GM23338 (cell line): ENCODE measurements at regions not wholly inside any gene's neighbourhood (a gene's known extent, or its start where the extent isn't known, plus 50 kb on each side); places are given as distances from the start of the nearest gene placed in this dataset.

ENCODE experiments used
- CREB1 ChIP-seq: fragments of 250-450 bp; sonication (Bioruptor Pico); IDR thresholded peaks from 2 replicates; pipeline ENCODE4 v1.5.0; 2020; ENCODE audit warnings: low read depth, mild to moderate bottlenecking, moderate library complexity
- CTCF ChIP-seq, 2 experiments: fragments of 200-600 bp in 1 of 2; sonication (generic) in 1 of 2; conservative IDR thresholded peaks; 2 replicates each; pipeline versions ENCODE4 v1.5.1 to v1.6.1; 2016 to 2017; ENCODE audit warnings: antibody characterized with exemption in 2 of 2, low read depth in 2 of 2, mild to moderate bottlenecking in 2 of 2, moderate library complexity in 1 of 2
- EZH2 ChIP-seq: fragments of 200-600 bp; sonication (generic); IDR thresholded peaks from one replicate; pipeline ENCODE4 v1.8.0; 2017; ENCODE audit warnings: antibody characterized with exemption, mild to moderate bottlenecking, low read depth; ENCODE audit not compliant: unreplicated experiment
- EZH2phosphoT487 ChIP-seq: fragments of 200-600 bp; sonication (generic); IDR thresholded peaks from one replicate; pipeline ENCODE4 v1.8.1; 2018; ENCODE audit warnings: antibody characterized with exemption; ENCODE audit not compliant: unreplicated experiment
- JUNB ChIP-seq: IDR thresholded peaks from one replicate; pipeline ENCODE4 v1.6.1; 2016; ENCODE audit warnings: antibody characterized with exemption; ENCODE audit not compliant: unreplicated experiment
- NANOG ChIP-seq: IDR thresholded peaks from 2 replicates; pipeline ENCODE4 v1.6.1; 2016; ENCODE audit warnings: antibody characterized with exemption, borderline replicate concordance
- POLR2AphosphoS5 ChIP-seq: IDR thresholded peaks from 2 replicates; pipeline ENCODE4 v1.6.1; 2016; ENCODE audit warnings: antibody characterized with exemption, low read depth
- REST ChIP-seq: IDR thresholded peaks from one replicate; pipeline ENCODE4 v1.6.1; 2018; ENCODE audit warnings: antibody characterized with exemption; ENCODE audit not compliant: unreplicated experiment
- ZNF114 ChIP-seq: fragments of 250-450 bp; sonication (Bioruptor Pico); IDR thresholded peaks from 2 replicates; pipeline ENCODE4 v1.5.0; 2020; ENCODE audit warnings: mild to moderate bottlenecking, moderate library complexity
- ZNF331 ChIP-seq: fragments of 250-450 bp; sonication (Bioruptor Pico); IDR thresholded peaks from 2 replicates; pipeline ENCODE4 v1.5.0; 2020; ENCODE audit warnings: low read depth, mild to moderate bottlenecking, moderate library complexity
- TF ChIP-seq, protein P1 (sequence below): IDR thresholded peaks from 2 replicates; pipeline ENCODE4 v1.6.1; 2016; ENCODE audit warnings: antibody characterized with exemption

- TF ChIP-seq REST (no peak), POLR2AphosphoS5 (no peak), CTCF (conservative IDR thresholded peaks at IDR 0.05; ENCODE audit: low read depth in 2 of 2) (no peak), NANOG (no peak), EZH2 (no peak), ZNF331 (CRISPR knock-in tag) (no peak), EZH2phosphoT487 (no peak), CREB1 (CRISPR knock-in tag) (no peak), JUNB (no peak), ZNF114 (CRISPR knock-in tag) (no peak)
- TF ChIP-seq, protein P1, sequence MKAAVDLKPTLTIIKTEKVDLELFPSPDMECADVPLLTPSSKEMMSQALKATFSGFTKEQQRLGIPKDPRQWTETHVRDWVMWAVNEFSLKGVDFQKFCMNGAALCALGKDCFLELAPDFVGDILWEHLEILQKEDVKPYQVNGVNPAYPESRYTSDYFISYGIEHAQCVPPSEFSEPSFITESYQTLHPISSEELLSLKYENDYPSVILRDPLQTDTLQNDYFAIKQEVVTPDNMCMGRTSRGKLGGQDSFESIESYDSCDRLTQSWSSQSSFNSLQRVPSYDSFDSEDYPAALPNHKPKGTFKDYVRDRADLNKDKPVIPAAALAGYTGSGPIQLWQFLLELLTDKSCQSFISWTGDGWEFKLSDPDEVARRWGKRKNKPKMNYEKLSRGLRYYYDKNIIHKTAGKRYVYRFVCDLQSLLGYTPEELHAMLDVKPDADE, result no peak
Observed at GRCh38 chr6:140872885-140873284, 1259.8 kb upstream of the GJE1 start.
